ENCODE measurements at regions not wholly inside any gene's neighbourhood (a gene's known extent, or its start where the extent isn't known, plus 50 kb on each side); places are given as distances from the start of the nearest gene placed in this dataset.

GRCh38 chr3:34145796-34146195 is 347.4 kb downstream of the PDCD6IP start:
- TF ChIP-seq MXI1 (IDR thresholded peaks at IDR 0.05; ENCODE audit: low read depth, low read length) (no peak), TAF1 (IDR thresholded peaks at IDR 0.05; ENCODE audit: borderline replicate concordance, low read depth, low read length) (no peak), CHD2 (IDR thresholded peaks at IDR 0.05; ENCODE audit: borderline replicate concordance, low read depth, low read length) (no peak), POLR2AphosphoS5 (IDR thresholded peaks at IDR 0.05; ENCODE audit: low read length) (no peak), HDAC2 (IDR thresholded peaks at IDR 0.05) (no peak), NBN (IDR thresholded peaks at IDR 0.05) (no peak), MYC (IDR thresholded peaks at IDR 0.05; ENCODE audit: insufficient read depth, insufficient read length, insufficient replicate concordance, low read length, severe bottlenecking) (no peak), YY1 (IDR thresholded peaks at IDR 0.05; ENCODE audit: low read depth, low read length) (no peak), USF1 (IDR thresholded peaks at IDR 0.05; ENCODE audit: borderline replicate concordance, extremely low read length, insufficient read depth, low read depth, low read length) (no peak)
